HCT116 (cell line): ENCODE measurements at regions not wholly inside any gene's neighbourhood (a gene's known extent, or its start where the extent isn't known, plus 50 kb on each side); places are given as distances from the start of the nearest gene placed in this dataset.

Source experiments
- ATAC-seq: fragments of 200-7000 bp; cut with Tn5 transposase; 2 replicates; pipeline ENCODE4 v1.9.1; 2020; ENCODE audit warnings: mild to moderate bottlenecking, moderate library complexity
- BruUV-seq: library from RNA; stranded (reverse); fragments of 400-500 nt; replicated peaks from 2 replicates; lab custom pipeline; 2021; lab: Mats Ljungman, UMichigan
- CTCF ChIA-PET: fragments of 300-600 bp; sonication (Branson Sonifier 250); formaldehyde crosslinking; loops from one replicate; lab custom pipeline; 2021; ENCODE audit warnings: antibody characterized with exemption; lab: Charles Lee
- POLR2A ChIA-PET: fragments of 300-600, 350-600 bp; sonication (Branson Sonifier 250); formaldehyde crosslinking; loops from one replicate; lab custom pipeline; 2021; ENCODE audit warnings: antibody characterized with exemption; lab: Charles Lee
- RAD21 ChIA-PET, 2 experiments: fragments of 300-600 bp; sonication (Branson Sonifier 250); formaldehyde crosslinking; loops; one replicate each; lab custom pipeline; 2023; ENCODE audit warnings: low total read pairs in 2 of 2; ENCODE audit not compliant: uncharacterized antibody in 2 of 2, unreplicated experiment in 2 of 2, low non-redundant PET in 1 of 2; lab: Charles Lee
- DNase-seq: peaks from one replicate; pipeline ENCODE4 v3.0.0-alpha.2; 2010; ENCODE audit warnings: low read depth, low spot score
- H2AFZ ChIP-seq: fragments of 200-600 bp; shearing (Covaris generic), sonication (generic); 2 replicates; pipeline ENCODE4 v1.6.1; 2017; ENCODE audit warnings: low read depth, mixed run types, mixed read lengths, antibody characterized with exemption, low read length; ENCODE audit not compliant: poor library complexity, severe bottlenecking
- H3K27ac ChIP-seq: 2 replicates; pipeline ENCODE4 v1.5.1; 2012; ENCODE audit warnings: low read depth, low read length
- H3K27me3 ChIP-seq: fragments of 200-600 bp; sonication (generic); 2 replicates; pipeline ENCODE4 v1.6.1; 2016; ENCODE audit warnings: mixed run types, low read length, mixed read lengths; ENCODE audit not compliant: insufficient read depth
- H3K36me3 ChIP-seq, 2 experiments: fragments of 200-500 bp in 1 of 2; fragments of 200-600 bp in 1 of 2; sonication (Bioruptor generic) in 1 of 2; sonication (generic) in 1 of 2; 2 replicates each; pipeline versions ENCODE4 v1.5.1 to v1.6.1; 2014 to 2016; ENCODE audit warnings: low read length in 2 of 2, inconsistent platforms in 1 of 2, mixed read lengths in 1 of 2, mixed run types in 1 of 2; ENCODE audit not compliant: insufficient read depth in 2 of 2, control insufficient read depth in 1 of 2
- H3K4me1 ChIP-seq, 2 experiments: fragments of 200-600 bp in 1 of 2; sonication (generic) in 1 of 2; 2 replicates each; pipeline versions ENCODE4 v1.5.1 to v1.6.1; 2012 to 2017; ENCODE audit warnings: low read length in 2 of 2, inconsistent platforms in 1 of 2, mild to moderate bottlenecking in 1 of 2, mixed read lengths in 1 of 2, mixed run types in 1 of 2, moderate library complexity in 1 of 2; ENCODE audit not compliant: insufficient read depth in 2 of 2, control insufficient read depth in 1 of 2
- H3K4me2 ChIP-seq: fragments of 200-600 bp; sonication (generic); 2 replicates; pipeline ENCODE4 v1.6.1; 2017; ENCODE audit warnings: mixed run types, low read length, mixed read lengths
- H3K4me3 ChIP-seq, 2 experiments: fragments of 200-600 bp in 1 of 2; sonication (generic) in 1 of 2; replicated peaks in 1 of 2; 2 replicates each; pipeline ENCODE4 v1.5.1; 2011 to 2016; ENCODE audit warnings: low read length in 2 of 2, control low read depth in 1 of 2, low read depth in 1 of 2, mild to moderate bottlenecking in 1 of 2, mixed read lengths in 1 of 2, mixed run types in 1 of 2
- H3K79me2 ChIP-seq: fragments of 200-600 bp; sonication (generic); 2 replicates; pipeline ENCODE4 v1.6.1; 2017; ENCODE audit warnings: mild to moderate bottlenecking, mixed run types, low read length, moderate library complexity, mixed read lengths; ENCODE audit not compliant: insufficient read depth
- H3K9ac ChIP-seq: fragments of 200-600 bp; sonication (generic); 2 replicates; pipeline ENCODE4 v1.6.1; 2016; ENCODE audit warnings: low read length, mixed read lengths
- H3K9me2 ChIP-seq: fragments of 200-600 bp; sonication (generic), shearing (Covaris generic); 2 replicates; pipeline ENCODE4 v1.6.1; 2017; ENCODE audit warnings: mixed run types, mild to moderate bottlenecking, moderate library complexity; ENCODE audit not compliant: insufficient read depth
- H3K9me3 ChIP-seq, 2 experiments: fragments of 200-500 bp in 1 of 2; fragments of 200-600 bp in 1 of 2; sonication (Bioruptor generic) in 1 of 2; sonication (generic) in 1 of 2; 2 replicates each; pipeline ENCODE4 v1.6.1; 2014 to 2017; ENCODE audit warnings: low read length in 2 of 2, mixed read lengths in 2 of 2, inconsistent platforms in 1 of 2, low read depth in 1 of 2, mild to moderate bottlenecking in 1 of 2, mixed run types in 1 of 2, moderate library complexity in 1 of 2; ENCODE audit not compliant: control insufficient read depth in 1 of 2, insufficient read depth in 1 of 2
- H4K20me1 ChIP-seq: fragments of 200-600 bp; sonication (generic), shearing (Covaris generic); 2 replicates; pipeline ENCODE4 v1.6.1; 2017; ENCODE audit warnings: mixed run types, mild to moderate bottlenecking, moderate library complexity; ENCODE audit not compliant: insufficient read depth
- ATF3 ChIP-seq: IDR thresholded peaks from 2 replicates; pipeline ENCODE4 v1.6.1; 2012
- CBX3 ChIP-seq: IDR thresholded peaks from 2 replicates; pipeline ENCODE4 v1.6.1; 2012; ENCODE audit warnings: low read depth
- CEBPB ChIP-seq: IDR thresholded peaks from 2 replicates; pipeline ENCODE4 v1.6.1; 2012; ENCODE audit warnings: low read depth
- CTCF ChIP-seq, 3 experiments: fragments of 200-600 bp in 1 of 3; sonication (generic) in 1 of 3; IDR thresholded peaks in 2 of 3; conservative IDR thresholded peaks in 1 of 3; 2 replicates each; pipeline ENCODE4 v1.5.1; 2012 to 2017; ENCODE audit warnings: low read depth in 2 of 3, low read length in 2 of 3, antibody characterized with exemption in 1 of 3, borderline replicate concordance in 1 of 3, control low read depth in 1 of 3, mild to moderate bottlenecking in 1 of 3, mixed read lengths in 1 of 3, mixed run types in 1 of 3, moderate library complexity in 1 of 3; ENCODE audit not compliant: insufficient read depth in 1 of 3
- EGR1 ChIP-seq: IDR thresholded peaks from 2 replicates; pipeline ENCODE4 v1.6.1; 2012; ENCODE audit warnings: low read depth
- ELF1 ChIP-seq: IDR thresholded peaks from 2 replicates; pipeline ENCODE4 v1.6.1; 2012; ENCODE audit warnings: low read depth, borderline replicate concordance
- EZH2 ChIP-seq: fragments of 200-600 bp; sonication (generic); IDR thresholded peaks from 2 replicates; pipeline ENCODE4 v1.6.1; 2017; ENCODE audit warnings: antibody characterized with exemption, mixed run types
- EZH2phosphoT487 ChIP-seq: fragments of 200-600 bp; IDR thresholded peaks from 2 replicates; pipeline ENCODE4 v1.6.1; 2018; ENCODE audit warnings: antibody characterized with exemption, borderline replicate concordance
- FOSL1 ChIP-seq: IDR thresholded peaks from 2 replicates; pipeline ENCODE4 v1.6.1; 2012; ENCODE audit warnings: low read depth
- JUND ChIP-seq: IDR thresholded peaks from 2 replicates; pipeline ENCODE4 v1.6.1; 2012
- POLR2A ChIP-seq: IDR thresholded peaks from 2 replicates; pipeline ENCODE4 v1.7.0; 2011; ENCODE audit warnings: borderline replicate concordance; ENCODE audit not compliant: insufficient read depth, insufficient read length; ENCODE audit errors: extremely low read depth
- POLR2AphosphoS5 ChIP-seq: IDR thresholded peaks from 2 replicates; pipeline ENCODE4 v1.6.1; 2011; ENCODE audit warnings: mild to moderate bottlenecking, low read depth, low read length, moderate library complexity
- RAD21 ChIP-seq: IDR thresholded peaks from 2 replicates; pipeline ENCODE4 v1.6.1; 2012; ENCODE audit warnings: low read depth, mild to moderate bottlenecking
- SIN3A ChIP-seq: IDR thresholded peaks from 2 replicates; pipeline ENCODE4 v1.6.1; 2012; ENCODE audit warnings: low read depth
- SP1 ChIP-seq: IDR thresholded peaks from 2 replicates; pipeline ENCODE4 v1.6.1; 2012; ENCODE audit warnings: low read depth
- SRF ChIP-seq: IDR thresholded peaks from 2 replicates; pipeline ENCODE4 v1.6.1; 2012; ENCODE audit warnings: low read depth
- TCF7L2 ChIP-seq: IDR thresholded peaks from 2 replicates; pipeline ENCODE4 v1.7.0; 2011; ENCODE audit warnings: borderline replicate concordance, inconsistent platforms; ENCODE audit not compliant: insufficient read depth, insufficient read length; ENCODE audit errors: extremely low read depth
- ZFX ChIP-seq: fragments of 450-650 bp; IDR thresholded peaks from 2 replicates; pipeline ENCODE4 v1.6.1; 2017
- ZNF274 ChIP-seq: fragments of 200-500 bp; sonication (Bioruptor generic); IDR thresholded peaks from 2 replicates; pipeline ENCODE4 v1.6.1; 2014; ENCODE audit warnings: mild to moderate bottlenecking, low read depth, low read length, inconsistent platforms
- intact Hi-C: fragments of 100-400 bp; cut with micrococcal nuclease; formaldehyde crosslinking; loops from 2 replicates; pipeline ENCODE4 v1.10.0; 2022
- TF ChIP-seq, protein P1 (sequence below): IDR thresholded peaks from 2 replicates; pipeline ENCODE4 v1.6.1; 2011; ENCODE audit warnings: mild to moderate bottlenecking, low read length, moderate library complexity; ENCODE audit not compliant: insufficient replicate concordance; ENCODE audit errors: extremely low read depth
- TF ChIP-seq, protein P2 (sequence below): IDR thresholded peaks from 2 replicates; pipeline ENCODE4 v1.6.1; 2012

DNA sequence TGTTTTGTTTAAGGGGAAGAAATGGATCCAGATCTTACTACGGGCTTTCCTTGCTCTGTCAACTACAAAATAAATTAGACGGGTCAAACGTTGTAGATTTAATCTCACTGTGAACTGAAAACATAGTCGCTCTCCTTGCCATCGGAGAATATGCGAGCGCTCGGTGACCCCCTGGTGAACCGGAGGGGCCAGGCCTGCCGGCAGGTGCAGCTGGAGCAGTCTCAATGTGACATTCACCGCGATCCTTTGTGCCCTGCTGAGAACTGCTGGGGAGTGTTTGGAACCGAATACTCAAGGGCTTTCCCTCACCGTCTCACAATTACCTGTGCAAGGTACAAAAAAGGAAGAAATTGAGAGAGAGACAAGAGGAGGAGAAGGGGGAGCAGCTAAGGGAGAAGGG is 174.1 kb upstream of the GPR26 start (continued):
- TF ChIP-seq, protein P1, sequence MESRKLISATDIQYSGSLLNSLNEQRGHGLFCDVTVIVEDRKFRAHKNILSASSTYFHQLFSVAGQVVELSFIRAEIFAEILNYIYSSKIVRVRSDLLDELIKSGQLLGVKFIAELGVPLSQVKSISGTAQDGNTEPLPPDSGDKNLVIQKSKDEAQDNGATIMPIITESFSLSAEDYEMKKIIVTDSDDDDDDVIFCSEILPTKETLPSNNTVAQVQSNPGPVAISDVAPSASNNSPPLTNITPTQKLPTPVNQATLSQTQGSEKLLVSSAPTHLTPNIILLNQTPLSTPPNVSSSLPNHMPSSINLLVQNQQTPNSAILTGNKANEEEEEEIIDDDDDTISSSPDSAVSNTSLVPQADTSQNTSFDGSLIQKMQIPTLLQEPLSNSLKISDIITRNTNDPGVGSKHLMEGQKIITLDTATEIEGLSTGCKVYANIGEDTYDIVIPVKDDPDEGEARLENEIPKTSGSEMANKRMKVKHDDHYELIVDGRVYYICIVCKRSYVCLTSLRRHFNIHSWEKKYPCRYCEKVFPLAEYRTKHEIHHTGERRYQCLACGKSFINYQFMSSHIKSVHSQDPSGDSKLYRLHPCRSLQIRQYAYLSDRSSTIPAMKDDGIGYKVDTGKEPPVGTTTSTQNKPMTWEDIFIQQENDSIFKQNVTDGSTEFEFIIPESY, result no peak
- TF ChIP-seq SRF, result no peak
- TF ChIP-seq JUND, result no peak
- TF ChIP-seq FOSL1, result no peak
- no peak for TF ChIP-seq ATF3
- TF ChIP-seq ELF1, result no peak
- no peak for TF ChIP-seq EZH2phosphoT487

- no peaks in the 10 kb centered on the region for H4K20me1 ChIP-seq
- H3K9me2 ChIP-seq, result no peaks in the 10 kb centered on the region
- H3K9ac ChIP-seq, result no peak overlapping the region
- BruUV-seq, result no TSS peak
- no peak overlapping the region for H3K4me3 ChIP-seq
- ChIA-PET RAD21 (no interaction called here), POLR2A (no interaction called here), CTCF (no interaction called here)
- no peaks in the 10 kb centered on the region for H3K79me2 ChIP-seq
- TF ChIP-seq CBX3 (no peak), ATF3 (no peak), EZH2 (no peak), RAD21 (no peak), JUND (no peak), CEBPB (no peak), ZNF274 (no peak), SP1 (no peak), SIN3A (no peak), TCF7L2 (no peak), EGR1 (no peak), SRF (no peak), POLR2A (no peak), CTCF (IDR thresholded peaks at IDR 0.05 in 2 of 3, conservative IDR thresholded peaks at IDR 0.05 in 1 of 3; ENCODE audit: borderline replicate concordance in 1 of 3, insufficient read depth in 1 of 3, low read depth in 2 of 3, low read length in 2 of 3) (no peak), FOSL1 (no peak), ZFX (no peak), EZH2phosphoT487 (no peak), POLR2AphosphoS5 (no peak), ELF1 (no peak)
- TF ChIP-seq, protein P2, sequence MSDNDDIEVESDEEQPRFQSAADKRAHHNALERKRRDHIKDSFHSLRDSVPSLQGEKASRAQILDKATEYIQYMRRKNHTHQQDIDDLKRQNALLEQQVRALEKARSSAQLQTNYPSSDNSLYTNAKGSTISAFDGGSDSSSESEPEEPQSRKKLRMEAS, result no peak
- H3K9me3 ChIP-seq, result no peaks in the 10 kb centered on the region
- H3K27ac ChIP-seq, result no peak overlapping the region
- peaks cover 3% of the 10 kb centered on the region; the same call in 1 of the 2 replicates for H3K27me3 ChIP-seq
- ATAC-seq (no peak), DNase-seq (no peak)
- H3K4me2 ChIP-seq, result no peak overlapping the region
- no peaks in the 10 kb centered on the region for H3K36me3 ChIP-seq
- no peaks in the 10 kb centered on the region for H3K4me1 ChIP-seq
- intact Hi-C loops, result no loop called here
- H2AFZ ChIP-seq, result no peak overlapping the region
Observed at GRCh38 chr10:123494301-123494808, 171.8 kb upstream of the GPR26 start.
